SKM-1 treated with dmso at 0.1 percent for 144 hours (cell line): ENCODE measurements at regions not wholly inside any gene's neighbourhood (a gene's known extent, or its start where the extent isn't known, plus 50 kb on each side); places are given as distances from the start of the nearest gene placed in this dataset.
"Not testable (repeated sequence)": the region's sequence is repeated elsewhere in the genome, so short reads cannot be mapped to it uniquely, and the experiment has no call there.

Experiments
- DNase-seq: peaks from one replicate; lab custom pipeline; 2025; ENCODE audit not compliant: unreplicated experiment; lab: John Stamatoyannopoulos, UW

DNA sequence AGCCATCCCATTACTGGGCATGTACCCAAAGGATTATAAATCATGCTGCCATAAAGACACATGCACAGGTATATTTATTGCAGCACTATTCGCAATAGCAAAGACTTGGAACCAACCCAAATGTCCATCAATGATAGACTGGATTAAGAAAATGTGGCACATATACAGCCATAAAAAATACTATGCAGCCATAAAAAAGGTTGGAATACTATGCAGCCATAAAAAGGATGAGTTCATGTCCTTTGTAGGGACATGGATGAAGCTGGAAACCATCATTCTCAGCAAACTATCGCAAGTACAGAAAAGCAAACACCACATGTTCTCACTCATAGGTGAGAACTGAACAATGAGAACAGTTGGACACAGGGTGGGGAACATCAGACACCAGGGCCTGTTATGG lies 151.5 kb downstream of the PLK2 start:
- DNase-seq: not testable (repeated sequence)

GRCh38 chr5:58300346-58300895 lies 159.5 kb downstream of the PLK2 start:
- DNase-seq: no peak

- DNase-seq: no peak
Observed at GRCh38 chr5:58299256-58299655, 160.6 kb downstream of the PLK2 start.

GRCh38 chr5:58294598-58295305 lies 165.1 kb downstream of the PLK2 start:
- DNase-seq: peak; percentile 78

GRCh38 chr5:58288275-58288674 lies 171.6 kb downstream of the PLK2 start:
- DNase-seq: not testable (repeated sequence)

DNA sequence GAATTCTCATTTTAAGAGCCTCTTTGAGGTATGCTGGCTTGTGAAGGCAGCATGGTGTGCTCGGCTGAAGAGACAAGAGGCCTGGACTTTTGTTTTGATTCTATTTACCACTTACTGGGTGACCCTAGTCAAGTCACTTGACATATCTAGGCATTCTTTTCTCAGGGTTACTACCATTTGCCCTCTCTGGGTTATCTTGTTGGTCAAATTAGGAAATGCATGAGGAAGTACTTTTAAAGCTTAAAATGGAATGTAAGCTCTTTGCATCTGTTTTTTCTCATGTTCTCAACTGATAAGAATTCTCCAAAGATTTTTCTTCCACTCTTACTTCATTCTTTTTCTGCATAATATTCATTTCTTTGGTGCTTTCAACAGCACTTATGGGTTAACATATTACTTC lies 173.1 kb downstream of the PLK2 start:
- DNase-seq: no peak

GRCh38 chr5:58285900-58286299 lies 174.0 kb downstream of the PLK2 start:
- DNase-seq: no peak

- no peak for DNase-seq
Observed at GRCh38 chr5:58284886-58285285, 175.0 kb downstream of the PLK2 start.

GRCh38 chr5:58281189-58281588 lies 178.7 kb downstream of the PLK2 start:
- DNase-seq: no peak

DNA sequence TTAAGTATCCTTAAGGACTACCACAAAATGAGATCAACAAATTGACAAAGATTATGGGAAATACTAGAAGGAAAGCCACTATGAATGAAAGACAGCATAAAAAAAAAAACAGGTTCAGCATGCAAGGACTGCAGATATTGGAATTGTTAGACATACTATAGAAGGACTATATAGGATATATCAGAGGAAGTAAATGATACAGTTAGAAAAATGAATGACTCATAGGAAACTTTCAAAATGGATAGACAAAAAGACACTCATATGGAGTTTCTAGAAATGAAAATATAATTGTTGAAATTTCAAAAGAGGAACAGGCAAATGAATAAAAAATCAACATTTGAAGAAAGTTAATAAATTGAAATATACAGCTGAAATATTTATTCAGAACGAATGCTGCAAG lies 180.6 kb downstream of the PLK2 start:
- no peak for DNase-seq

- no peak for DNase-seq
Observed at GRCh38 chr5:58276431-58276830, 183.5 kb downstream of the PLK2 start.

DNA sequence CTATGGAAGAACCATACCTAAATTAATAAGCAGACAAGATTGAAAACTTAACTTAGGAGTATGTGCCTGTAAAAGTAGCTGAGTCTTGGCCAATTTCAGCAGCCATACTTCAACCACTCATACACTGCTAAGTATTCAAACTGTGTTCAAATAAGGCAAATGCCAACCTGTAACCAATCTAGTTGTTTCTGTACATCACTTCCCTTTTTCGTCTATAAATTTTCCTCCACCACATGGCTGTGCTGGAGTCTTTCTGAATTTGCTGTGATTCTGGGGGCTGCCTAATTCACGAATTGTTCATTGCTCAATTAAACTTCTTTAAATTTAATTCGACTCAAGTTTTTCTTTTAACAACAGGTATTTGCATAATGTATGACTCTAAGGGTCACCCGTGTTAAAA lies 184.4 kb downstream of the PLK2 start:
- DNase-seq: no peak

GRCh38 chr5:58274191-58274590 lies 185.7 kb downstream of the PLK2 start:
- no peak for DNase-seq

DNA sequence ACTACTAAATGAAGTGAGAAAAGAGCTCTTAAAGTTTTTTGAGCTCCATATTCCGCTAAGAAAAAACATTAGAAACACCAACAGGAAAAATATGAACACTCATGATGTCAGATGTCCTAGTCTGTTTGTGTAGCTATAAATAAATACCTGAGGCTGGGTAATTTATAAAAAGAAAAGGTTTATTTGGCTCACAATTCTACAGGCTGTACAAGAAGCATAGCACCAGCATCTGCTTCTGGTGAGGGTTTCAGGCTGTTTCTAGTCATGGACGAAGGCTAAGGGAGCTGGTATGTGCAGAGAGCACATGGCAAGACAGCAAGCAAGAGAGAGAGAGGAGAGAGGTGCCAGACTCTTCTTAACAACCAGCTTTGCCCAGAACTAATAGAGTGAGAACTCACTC lies 186.2 kb downstream of the PLK2 start:
- no peak for DNase-seq

- DNase-seq: no peak
Observed at GRCh38 chr5:58268268-58268667, 191.6 kb downstream of the PLK2 start.

GRCh38 chr5:58266402-58266801 lies 193.5 kb downstream of the PLK2 start:
- DNase-seq: no peak

DNA sequence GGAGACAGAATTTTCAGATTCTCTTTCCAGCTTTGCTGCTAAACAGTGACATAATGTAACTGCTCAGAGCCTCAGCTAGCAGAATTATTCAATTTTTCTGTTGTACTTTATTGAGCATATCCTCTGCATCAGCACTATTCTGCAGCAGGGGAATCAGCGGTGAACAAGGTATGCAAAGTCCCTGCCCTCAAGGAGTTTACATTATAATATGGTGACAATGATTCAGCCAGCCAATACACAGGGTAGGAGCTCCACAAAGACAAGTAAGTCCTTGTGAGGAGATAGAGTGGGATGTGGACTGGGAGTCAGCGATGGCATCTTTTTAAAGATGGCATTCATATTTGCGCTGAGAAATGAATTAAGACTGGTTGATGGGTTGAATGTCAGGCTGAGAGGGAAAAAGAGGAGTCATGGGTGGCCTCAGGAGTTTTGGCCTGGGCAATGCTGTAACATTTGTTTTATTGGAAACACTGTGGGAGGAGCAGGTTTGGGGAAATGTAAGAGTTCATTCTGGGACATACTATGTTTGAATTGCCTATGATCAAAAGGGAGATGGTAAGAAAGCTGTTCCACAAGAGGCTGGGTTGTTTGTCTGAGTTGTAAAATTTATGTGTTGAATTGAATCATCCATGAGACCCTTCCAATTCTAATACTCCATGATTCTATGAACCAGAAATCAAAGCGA lies 194.5 kb downstream of the PLK2 start:
- DNase-seq: no peak

- DNase-seq: no peak
Observed at GRCh38 chr5:58264276-58264675, 195.6 kb downstream of the PLK2 start.

GRCh38 chr5:58263296-58263695 lies 196.6 kb downstream of the PLK2 start:
- DNase-seq: no peak

GRCh38 chr5:58262226-58262625 lies 197.7 kb downstream of the PLK2 start:
- DNase-seq: no peak

DNA sequence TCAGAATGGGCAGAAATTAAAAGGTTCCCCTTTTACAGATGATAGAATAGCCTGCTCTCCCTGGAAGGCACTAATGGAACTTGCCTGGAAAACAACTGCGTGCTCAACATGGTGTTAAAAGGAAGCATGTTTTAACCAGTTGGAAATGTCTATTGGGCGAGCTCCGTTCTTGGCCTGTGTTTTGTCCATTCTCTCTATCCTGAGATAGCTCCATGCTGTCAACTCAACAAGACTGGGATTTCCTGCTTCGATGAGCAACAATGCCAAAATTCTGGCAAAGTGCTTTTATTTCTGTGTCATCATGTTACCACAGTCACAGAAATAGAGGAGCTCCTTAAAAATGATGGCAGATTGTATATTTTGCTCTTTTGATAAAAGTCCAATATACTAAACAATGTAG lies 198.3 kb downstream of the PLK2 start:
- no peak for DNase-seq

- no peak for DNase-seq
Observed at GRCh38 chr5:58260243-58260642, 199.6 kb downstream of the PLK2 start.
